Upper lobe of left lung (tissue), 6 donors: ENCODE measurements at regions not wholly inside any gene's neighbourhood (a gene's known extent, or its start where the extent isn't known, plus 50 kb on each side); places are given as distances from the start of the nearest gene placed in this dataset.

Experiments used
- ATAC-seq, 2 donors: fragments of 200-7000 bp; cut with Tn5 transposase; one replicate each; pipeline ENCODE4 v1.9.1; 2022; ENCODE audit warnings: mild to moderate bottlenecking in 2 of 2, moderate library complexity in 2 of 2; ENCODE audit not compliant: low FRiP score in 2 of 2
- DNase-seq, 2 donors: peaks; one replicate each; pipeline ENCODE4 v3.0.0-alpha.2; 2019 to 2020
- H3K27ac ChIP-seq, 4 donors: fragments of 200-600 bp; sonication (generic); one replicate each; pipeline ENCODE4 v1.5.1; 2016 to 2019
- H3K27me3 ChIP-seq, 4 donors: fragments of 200-600 bp; sonication (generic); one replicate each; pipeline ENCODE4 v1.5.1; 2017 to 2019
- H3K36me3 ChIP-seq, 4 donors: fragments of 200-600 bp; sonication (generic); one replicate each; pipeline ENCODE4 v1.5.1; 2016 to 2019
- H3K4me1 ChIP-seq, 4 donors: fragments of 200-600 bp; sonication (generic); one replicate each; pipeline ENCODE4 v1.5.1; 2018 to 2019
- H3K4me3 ChIP-seq, 4 donors: fragments of 200-600 bp; sonication (generic); one replicate each; pipeline ENCODE4 v1.5.1; 2017 to 2019; ENCODE audit warnings: mild to moderate bottlenecking in 2 of 4, moderate library complexity in 1 of 4
- H3K9me3 ChIP-seq, 4 donors: fragments of 200-600 bp; sonication (generic); one replicate each; pipeline ENCODE4 v1.5.1; 2018 to 2019
- CTCF ChIP-seq, 6 experiments: fragments of 450-650 bp in 4 of 6; fragments of 200-600 bp in 2 of 6; sonication (generic) in 2 of 6; IDR thresholded peaks; one replicate each; pipeline ENCODE4 v1.5.1; 2016 to 2019; ENCODE audit warnings: antibody characterized with exemption in 6 of 6
- EP300 ChIP-seq, 4 donors: sonication (generic); formaldehyde crosslinking; IDR thresholded peaks; one replicate each; pipeline ENCODE4 v1.5.1; 2017; ENCODE audit warnings: antibody characterized with exemption in 4 of 4, control low read depth in 2 of 4
- POLR2A ChIP-seq, 4 donors: fragments of 450-650 bp; IDR thresholded peaks; one replicate each; pipeline ENCODE4 v1.5.1; 2016 to 2017; ENCODE audit warnings: antibody characterized with exemption in 4 of 4, mild to moderate bottlenecking in 2 of 4
- POLR2AphosphoS5 ChIP-seq, 2 donors: sonication (generic); formaldehyde crosslinking; IDR thresholded peaks; one replicate each; pipeline ENCODE4 v1.5.1; 2017; ENCODE audit warnings: antibody characterized with exemption in 2 of 2
- WGBS, 2 donors: methylation state at CpG; one replicate each; pipeline ENCODE4 v1.1.5; 2017 to 2018; 5-methylcytosine and 5-hydroxymethylcytosine counted together
- donor health status: DM: no; HTN: no; CAD: no; lungs with moderate emphysema.
- donor health status: DM: no; HTN: yes; CAD: no; lungs with severe emphysema.

- Histone ChIP-seq H3K4me3 (no peak overlapping the region), H3K9me3 (no peaks in the 10 kb centered on the region), H3K27me3 (no peaks in the 10 kb centered on the region), H3K27ac (no peak overlapping the region), H3K36me3 (no peaks in the 10 kb centered on the region), H3K4me1 (peaks cover 0 to 3% (median 0%) of the 10 kb centered on the region in 4 donors)
- ATAC-seq (no peak), DNase-seq (no peak)
- TF ChIP-seq POLR2AphosphoS5 (IDR thresholded peaks at IDR 0.05) (no peak), POLR2A (IDR thresholded peaks at IDR 0.05) (no peak), EP300 (IDR thresholded peaks at IDR 0.05) (no peak), CTCF (IDR thresholded peaks at IDR 0.05) (no peak)
Observed at GRCh38 chr1:78377356-78377928, 113.3 kb upstream of the PTGFR start.

GRCh38 chr1:78383923-78384322 lies 106.9 kb upstream of the PTGFR start:
- DNase-seq: no peak
- Histone ChIP-seq H3K9me3 (no peaks in the 10 kb centered on the region), H3K36me3 (no peaks in the 10 kb centered on the region), H3K4me1 (peaks cover 0 to 3% (median 0%) of the 10 kb centered on the region in 4 donors), H3K4me3 (no peak overlapping the region), H3K27ac (no peak overlapping the region), H3K27me3 (no peaks in the 10 kb centered on the region)
- TF ChIP-seq CTCF (IDR thresholded peaks at IDR 0.05) (no peak), POLR2A (IDR thresholded peaks at IDR 0.05) (no peak), POLR2AphosphoS5 (IDR thresholded peaks at IDR 0.05) (no peak), EP300 (IDR thresholded peaks at IDR 0.05) (no peak)
- WGBS, 2 donors: 26 to 30% methylated on average over 1 of the region's 1 CpG
- ATAC-seq: no peak

GRCh38 chr1:78385744-78386462 lies 104.9 kb upstream of the PTGFR start:
- no peak for ATAC-seq
- no peak overlapping the region for H3K27ac ChIP-seq
- no peak for TF ChIP-seq POLR2AphosphoS5 (IDR thresholded peaks at IDR 0.05)
- no peak for TF ChIP-seq POLR2A (IDR thresholded peaks at IDR 0.05)
- TF ChIP-seq CTCF (IDR thresholded peaks at IDR 0.05): no peak
- TF ChIP-seq EP300 (IDR thresholded peaks at IDR 0.05): no peak
- no peaks in the 10 kb centered on the region for H3K36me3 ChIP-seq
- no peak for DNase-seq
- no peak overlapping the region for H3K4me3 ChIP-seq
- H3K9me3 ChIP-seq: no peaks in the 10 kb centered on the region
- WGBS, 2 donors: 66 to 75% methylated on average over 1 of the region's 1 CpG
- no peaks in the 10 kb centered on the region for H3K27me3 ChIP-seq
- H3K4me1 ChIP-seq: peaks cover 0 to 3% (median 0%) of the 10 kb centered on the region in 4 donors

- TF ChIP-seq POLR2A (IDR thresholded peaks at IDR 0.05): no peak
- H3K4me1 ChIP-seq: peaks cover 0 to 3% (median 0%) of the 10 kb centered on the region in 4 donors
- no peaks in the 10 kb centered on the region for H3K36me3 ChIP-seq
- ATAC-seq (no peak), DNase-seq (no peak)
- no peak overlapping the region for H3K27ac ChIP-seq
- no peaks in the 10 kb centered on the region for H3K27me3 ChIP-seq
- 74 to 86% methylated on average over 2 of the region's 2 CpGs for WGBS, 2 donors
- no peaks in the 10 kb centered on the region for H3K9me3 ChIP-seq
- no peak overlapping the region for H3K4me3 ChIP-seq
Observed at GRCh38 chr1:78387201-78387600, 103.6 kb upstream of the PTGFR start.

GRCh38 chr1:78387871-78388270 lies 102.9 kb upstream of the PTGFR start:
- no peak overlapping the region for H3K4me3 ChIP-seq
- no peak overlapping the region for H3K27ac ChIP-seq
- peaks cover 0 to 3% (median 0%) of the 10 kb centered on the region in 4 donors for H3K4me1 ChIP-seq
- DNase-seq (no peak), ATAC-seq (peak in 1 of 2 donors; percentile 90)
- no peaks in the 10 kb centered on the region for H3K9me3 ChIP-seq
- H3K27me3 ChIP-seq: no peaks in the 10 kb centered on the region
- TF ChIP-seq POLR2AphosphoS5 (IDR thresholded peaks at IDR 0.05) (no peak), CTCF (IDR thresholded peaks at IDR 0.05) (no peak), EP300 (IDR thresholded peaks at IDR 0.05) (no peak), POLR2A (IDR thresholded peaks at IDR 0.05) (no peak)
- 37 to 50% methylated on average over 1 of the region's 1 CpG for WGBS, 2 donors
- no peaks in the 10 kb centered on the region for H3K36me3 ChIP-seq
